KMS-11 (cell line): ENCODE measurements at regions not wholly inside any gene's neighbourhood (a gene's known extent, or its start where the extent isn't known, plus 50 kb on each side); places are given as distances from the start of the nearest gene placed in this dataset.

Source experiments
- H2AFZ ChIP-seq: fragments of 200-600 bp; sonication (generic); 2 replicates; pipeline ENCODE4 v1.6.1; 2016; ENCODE audit warnings: antibody characterized with exemption, mixed run types, low read depth
- H3K27ac ChIP-seq: fragments of 200-600 bp; sonication (generic); 2 replicates; pipeline ENCODE4 v1.6.1; 2016; ENCODE audit warnings: mild to moderate bottlenecking, mixed run types
- H3K27me3 ChIP-seq: fragments of 200-600 bp; sonication (generic); 2 replicates; pipeline ENCODE4 v1.6.1; 2017; ENCODE audit warnings: mild to moderate bottlenecking, low read depth, mixed run types, moderate library complexity; ENCODE audit not compliant: insufficient read depth
- H3K36me3 ChIP-seq: fragments of 200-600 bp; sonication (generic); 2 replicates; pipeline ENCODE4 v1.6.1; 2017; ENCODE audit warnings: mild to moderate bottlenecking, mixed run types; ENCODE audit not compliant: insufficient read depth
- H3K4me1 ChIP-seq: fragments of 200-600 bp; sonication (generic); 2 replicates; pipeline ENCODE4 v1.6.1; 2016; ENCODE audit warnings: mild to moderate bottlenecking, low read depth, mixed run types; ENCODE audit not compliant: poor library complexity, severe bottlenecking
- H3K4me2 ChIP-seq: fragments of 200-600 bp; sonication (generic); 2 replicates; pipeline ENCODE4 v1.7.0; 2016; ENCODE audit warnings: mild to moderate bottlenecking, mixed run types
- H3K4me3 ChIP-seq: fragments of 200-600 bp; sonication (generic); IDR thresholded peaks from 2 replicates; pipeline ENCODE4 v1.6.1; 2017; ENCODE audit warnings: low read depth, low read length, mixed read lengths; ENCODE audit not compliant: insufficient read depth
- H3K79me2 ChIP-seq: fragments of 200-600 bp; sonication (generic); 2 replicates; pipeline ENCODE4 v1.6.1; 2016; ENCODE audit warnings: low read depth, mixed run types; ENCODE audit not compliant: insufficient read depth
- H3K9ac ChIP-seq: fragments of 200-600 bp; sonication (generic); 2 replicates; pipeline ENCODE4 v1.6.1; 2016; ENCODE audit warnings: mild to moderate bottlenecking, mixed run types
- H4K20me1 ChIP-seq: fragments of 200-600 bp; sonication (generic); 2 replicates; pipeline ENCODE4 v1.6.1; 2016; ENCODE audit warnings: mild to moderate bottlenecking, mixed run types; ENCODE audit not compliant: insufficient read depth
- CTCF ChIP-seq: fragments of 200-600 bp; sonication (generic); conservative IDR thresholded peaks from 2 replicates; pipeline ENCODE4 v1.6.1; 2017; ENCODE audit warnings: low read depth, mild to moderate bottlenecking, antibody characterized with exemption, low read length, moderate library complexity, mixed read lengths

- no peaks in the 10 kb centered on the region for H3K27me3 ChIP-seq
- peak overlapping the region; percentile 95 for H3K27ac ChIP-seq
- H3K79me2 ChIP-seq, result no peaks in the 10 kb centered on the region
- no peaks in the 10 kb centered on the region for H3K36me3 ChIP-seq
- H2AFZ ChIP-seq, result peak overlapping the region; percentile 54; the same call in 1 of the 2 replicates
- H3K4me1 ChIP-seq, result peaks cover 29% of the 10 kb centered on the region
- H3K4me2 ChIP-seq, result peak overlapping the region; percentile 84
- H3K9ac ChIP-seq, result peak overlapping the region; percentile 55; the same call in 1 of the 2 replicates
- H3K4me3 ChIP-seq, result no peak overlapping the region
- no peak for TF ChIP-seq CTCF
- no peaks in the 10 kb centered on the region for H4K20me1 ChIP-seq
These were observed 2075.3 kb downstream of the PCDH9 start for GRCh38 chr13:65154661-65155447.

GRCh38 chr13:65149687-65150086 lies 2080.4 kb downstream of the PCDH9 start:
- Histone ChIP-seq H3K36me3 (no peaks in the 10 kb centered on the region), H3K4me1 (peaks cover 20% of the 10 kb centered on the region), H2AFZ (no peak overlapping the region), H3K27ac (no peak overlapping the region), H3K27me3 (no peaks in the 10 kb centered on the region), H3K79me2 (no peaks in the 10 kb centered on the region), H3K4me2 (no peak overlapping the region), H4K20me1 (no peaks in the 10 kb centered on the region), H3K9ac (no peak overlapping the region), H3K4me3 (no peak overlapping the region)
- TF ChIP-seq CTCF, result no peak

GRCh38 chr13:65143920-65144319 lies 2086.2 kb downstream of the PCDH9 start:
- TF ChIP-seq CTCF, result no peak
- no peaks in the 10 kb centered on the region for H3K36me3 ChIP-seq
- no peak overlapping the region for H2AFZ ChIP-seq
- H3K9ac ChIP-seq, result no peak overlapping the region
- no peaks in the 10 kb centered on the region for H3K79me2 ChIP-seq
- no peak overlapping the region for H3K4me2 ChIP-seq
- no peak overlapping the region for H3K27ac ChIP-seq
- H3K4me3 ChIP-seq, result no peak overlapping the region
- no peaks in the 10 kb centered on the region for H3K4me1 ChIP-seq
- no peaks in the 10 kb centered on the region for H4K20me1 ChIP-seq
- H3K27me3 ChIP-seq, result no peaks in the 10 kb centered on the region

- Histone ChIP-seq H4K20me1 (no peaks in the 10 kb centered on the region), H3K4me3 (no peak overlapping the region), H3K9ac (no peak overlapping the region), H2AFZ (no peak overlapping the region), H3K4me1 (no peaks in the 10 kb centered on the region), H3K27me3 (no peaks in the 10 kb centered on the region), H3K36me3 (no peaks in the 10 kb centered on the region), H3K4me2 (no peak overlapping the region), H3K27ac (no peak overlapping the region), H3K79me2 (no peaks in the 10 kb centered on the region)
- no peak for TF ChIP-seq CTCF
These were observed 2097.0 kb downstream of the PCDH9 start for GRCh38 chr13:65133094-65133493.
